ENCODE measurements at regions not wholly inside any gene's neighbourhood (a gene's known extent, or its start where the extent isn't known, plus 50 kb on each side); places are given as distances from the start of the nearest gene placed in this dataset.

DNA sequence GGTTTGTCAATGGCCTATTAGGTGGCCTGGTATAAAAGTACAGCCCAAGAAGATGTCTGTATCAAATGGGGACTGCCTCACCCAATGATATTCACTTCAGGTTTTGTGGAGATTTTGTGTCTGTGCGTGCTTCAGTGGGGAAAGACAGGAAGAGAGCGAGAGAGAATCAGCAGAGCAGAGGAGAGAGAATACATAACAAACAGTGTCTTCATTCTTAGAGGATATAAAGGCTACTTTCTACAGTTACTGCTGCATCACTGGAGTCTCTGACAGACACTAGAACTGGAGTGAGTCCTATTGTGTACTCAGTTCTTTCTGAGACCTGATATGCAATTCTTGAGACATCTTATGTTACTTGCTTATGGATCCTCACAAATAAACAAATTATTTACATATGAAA lies 115.0 kb downstream of the CASP12 start:
- TF ChIP-seq, protein P1, sequence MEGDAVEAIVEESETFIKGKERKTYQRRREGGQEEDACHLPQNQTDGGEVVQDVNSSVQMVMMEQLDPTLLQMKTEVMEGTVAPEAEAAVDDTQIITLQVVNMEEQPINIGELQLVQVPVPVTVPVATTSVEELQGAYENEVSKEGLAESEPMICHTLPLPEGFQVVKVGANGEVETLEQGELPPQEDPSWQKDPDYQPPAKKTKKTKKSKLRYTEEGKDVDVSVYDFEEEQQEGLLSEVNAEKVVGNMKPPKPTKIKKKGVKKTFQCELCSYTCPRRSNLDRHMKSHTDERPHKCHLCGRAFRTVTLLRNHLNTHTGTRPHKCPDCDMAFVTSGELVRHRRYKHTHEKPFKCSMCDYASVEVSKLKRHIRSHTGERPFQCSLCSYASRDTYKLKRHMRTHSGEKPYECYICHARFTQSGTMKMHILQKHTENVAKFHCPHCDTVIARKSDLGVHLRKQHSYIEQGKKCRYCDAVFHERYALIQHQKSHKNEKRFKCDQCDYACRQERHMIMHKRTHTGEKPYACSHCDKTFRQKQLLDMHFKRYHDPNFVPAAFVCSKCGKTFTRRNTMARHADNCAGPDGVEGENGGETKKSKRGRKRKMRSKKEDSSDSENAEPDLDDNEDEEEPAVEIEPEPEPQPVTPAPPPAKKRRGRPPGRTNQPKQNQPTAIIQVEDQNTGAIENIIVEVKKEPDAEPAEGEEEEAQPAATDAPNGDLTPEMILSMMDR (conservative IDR thresholded peaks at IDR 0.05; ENCODE audit: low read depth, low read length): no peak
- TF ChIP-seq EZH2 (IDR thresholded peaks at IDR 0.05; ENCODE audit: low read length, unreplicated experiment) (no peak), EZH2phosphoT487 (IDR thresholded peaks at IDR 0.05; ENCODE audit: borderline replicate concordance, low read length) (no peak)

Measured in PC-3 (cell line).